Suppressor macrophage treated with lipopolysaccharide for 4 hours (primary cell): ENCODE measurements at regions not wholly inside any gene's neighbourhood (a gene's known extent, or its start where the extent isn't known, plus 50 kb on each side); places are given as distances from the start of the nearest gene placed in this dataset.

Experiments used
- DNase-seq: peaks from one replicate; pipeline ENCODE4 v3.0.0-alpha.2; 2020

DNA sequence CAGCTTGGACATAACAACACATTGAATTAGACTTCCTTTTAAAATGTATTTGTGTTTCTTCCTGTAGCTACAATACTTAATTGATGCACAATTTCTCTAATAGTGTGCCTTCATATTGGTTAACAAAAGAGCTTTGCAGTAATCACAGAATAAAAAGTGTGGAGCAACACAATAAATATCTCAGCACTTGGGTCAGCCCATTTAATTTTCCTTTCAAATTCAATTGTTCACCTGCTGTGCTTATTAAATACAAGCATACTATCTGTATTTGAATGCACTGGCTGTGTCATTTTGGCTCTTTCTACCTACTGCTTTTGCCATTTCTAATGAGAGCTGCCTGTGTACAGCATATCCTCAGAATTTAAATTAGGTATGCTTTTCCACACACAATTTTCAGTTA lies 1641.3 kb upstream of the SLC39A10 start:
- no peak for DNase-seq

DNA sequence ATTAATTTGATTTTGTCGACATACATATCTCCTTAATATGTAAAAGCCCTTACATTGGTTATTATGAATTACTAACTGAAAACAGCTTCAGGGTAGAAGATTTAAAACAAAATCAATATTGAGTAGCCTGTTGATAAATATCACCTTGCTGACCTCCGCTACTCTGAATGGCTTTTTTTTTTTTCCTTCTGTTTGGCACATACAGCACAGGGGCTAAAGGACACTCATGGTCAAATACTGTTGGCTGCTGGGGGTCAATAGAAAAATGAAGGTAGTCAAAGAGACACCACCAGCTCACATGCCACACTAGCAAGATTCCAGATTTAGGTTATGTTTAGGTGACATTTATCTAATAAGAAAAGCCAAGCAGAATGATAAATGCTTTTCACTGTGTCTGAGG lies 1642.4 kb upstream of the SLC39A10 start:
- DNase-seq, result no peak

DNA sequence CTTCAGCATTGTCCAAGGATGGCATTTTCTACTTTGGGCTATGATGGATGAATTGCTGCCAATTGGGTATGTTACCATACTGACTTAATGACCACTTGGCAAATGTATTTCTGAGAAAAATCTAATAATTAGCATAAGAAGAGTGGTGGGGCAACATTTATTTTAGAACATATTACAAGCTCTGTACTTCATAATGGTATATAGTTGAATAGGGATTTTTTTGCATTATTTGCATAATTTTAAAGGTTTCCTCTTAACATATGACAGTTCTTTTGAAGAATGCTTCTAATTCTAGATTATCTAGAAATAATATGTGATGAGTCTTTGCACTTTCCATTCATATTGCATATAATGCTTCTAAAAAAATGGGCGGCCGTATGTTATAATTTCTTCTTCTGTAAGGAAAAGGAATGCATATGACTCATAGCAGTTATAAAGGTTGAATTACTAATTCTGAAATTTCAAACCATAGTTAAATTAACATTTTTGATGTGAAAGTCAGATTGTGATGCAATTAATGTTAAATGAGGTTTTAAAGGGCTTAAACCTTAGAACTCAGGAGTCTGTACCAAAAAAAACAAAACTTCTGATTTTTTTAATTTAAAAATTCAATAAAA lies 1652.3 kb upstream of the SLC39A10 start:
- DNase-seq, result no peak

DNA sequence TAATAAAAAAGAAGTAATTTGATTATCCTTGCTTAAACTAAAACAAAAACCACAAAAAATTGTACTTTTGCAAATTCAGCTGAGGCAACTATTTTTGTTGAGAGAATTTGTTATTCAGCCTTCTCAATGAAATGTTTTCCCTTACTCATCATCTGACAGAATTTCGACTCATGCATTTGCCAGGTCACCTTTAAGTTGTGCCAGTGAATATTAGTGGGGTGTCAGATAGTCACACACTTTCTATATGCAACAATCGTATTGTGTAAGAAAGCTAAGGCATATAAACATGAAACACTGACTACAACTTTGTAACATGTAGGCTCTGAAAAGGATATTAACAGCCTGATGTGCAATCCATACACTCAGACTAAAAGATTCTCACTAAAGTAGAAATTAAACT lies 1653.1 kb upstream of the SLC39A10 start:
- no peak for DNase-seq

DNA sequence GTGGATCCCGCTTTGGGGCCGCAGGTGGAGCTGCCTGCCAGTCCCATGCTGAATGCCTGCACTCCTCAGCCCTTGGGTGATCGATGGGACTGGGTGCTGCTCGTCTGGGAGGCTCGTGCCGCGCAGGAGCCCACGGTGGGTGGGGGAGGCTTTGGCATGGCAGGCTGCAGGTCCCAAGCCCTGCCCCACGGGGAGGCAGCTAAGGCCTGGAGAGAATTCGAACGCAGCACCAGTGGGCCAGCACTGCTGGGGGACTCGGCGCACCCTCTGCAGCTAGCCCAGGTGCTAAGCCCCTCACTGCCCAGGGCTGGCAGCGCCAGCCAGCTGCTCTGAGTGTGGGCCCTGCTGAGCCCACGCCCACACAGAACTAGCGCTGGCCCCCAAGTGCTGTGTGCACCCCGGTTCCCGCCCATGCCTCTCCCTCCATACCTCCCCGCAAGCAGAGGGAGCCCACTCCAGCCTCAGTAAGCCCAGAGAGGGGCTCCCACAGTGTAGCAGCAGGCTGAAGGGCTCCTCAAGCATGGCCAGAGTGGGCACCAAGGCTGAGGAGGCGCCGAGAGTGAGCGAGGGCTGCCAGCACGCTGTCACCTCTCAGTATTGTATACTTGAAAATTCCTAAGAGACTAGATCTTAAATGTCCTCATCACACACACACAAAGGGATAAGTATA lies 1654.2 kb upstream of the SLC39A10 start:
- DNase-seq, result no peak

DNA sequence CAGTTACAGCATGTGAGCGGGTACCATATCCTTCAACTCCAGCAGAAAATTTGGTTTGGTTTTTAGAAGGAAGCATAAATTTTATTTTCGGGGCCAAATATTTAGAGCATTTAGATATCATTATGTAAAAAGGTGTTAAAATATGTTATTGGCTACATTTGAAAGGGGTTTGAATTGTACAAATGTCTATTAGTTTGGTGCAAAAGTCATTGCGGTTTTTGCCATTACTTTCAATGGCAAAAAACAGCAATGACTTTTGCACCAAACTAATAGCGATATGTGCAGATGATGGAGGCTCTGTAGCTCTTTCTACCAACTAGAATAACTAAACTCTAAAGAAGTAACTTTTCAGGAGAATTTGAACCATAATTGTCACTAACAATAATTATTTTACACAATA lies 1666.2 kb upstream of the SLC39A10 start:
- DNase-seq, result no peak

DNA sequence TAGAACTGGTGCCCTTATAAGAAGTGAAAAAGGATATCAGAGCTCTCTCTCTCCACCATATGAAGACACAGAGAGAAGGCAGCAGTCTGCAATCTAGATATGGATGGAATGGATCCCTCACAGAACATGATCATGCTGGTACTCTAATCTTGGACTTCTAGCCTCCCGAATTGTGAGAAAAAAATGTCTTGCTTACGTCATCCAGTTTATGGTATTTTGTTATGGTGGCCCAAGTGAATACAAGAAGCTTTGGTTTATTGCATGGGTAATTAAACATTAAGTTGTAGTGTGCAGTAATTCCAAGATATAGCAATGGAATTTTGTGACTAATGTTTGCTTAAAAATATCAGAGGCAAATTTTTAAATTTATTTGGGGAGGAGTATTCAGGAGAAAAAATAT lies 1667.4 kb upstream of the SLC39A10 start:
- no peak for DNase-seq

DNA sequence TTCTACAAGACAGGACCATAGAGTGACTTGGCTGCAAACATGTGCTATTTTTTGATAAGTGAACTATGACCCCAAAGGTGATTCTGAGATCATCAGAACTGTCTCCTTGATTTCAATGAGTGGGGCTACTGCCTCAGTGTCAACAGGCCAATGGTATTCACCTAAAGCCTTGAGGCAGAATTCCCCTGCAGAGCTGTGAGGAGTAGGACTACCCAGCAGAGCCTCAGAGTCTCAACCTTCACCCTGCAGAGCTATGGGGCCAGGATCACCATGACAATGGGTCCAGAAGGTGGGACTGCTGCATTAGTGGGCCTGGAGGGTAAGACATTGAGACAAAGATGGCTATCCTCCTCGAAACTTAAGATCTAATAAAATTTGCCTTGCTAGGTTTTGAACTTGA lies 1668.2 kb upstream of the SLC39A10 start:
- no peak for DNase-seq

DNA sequence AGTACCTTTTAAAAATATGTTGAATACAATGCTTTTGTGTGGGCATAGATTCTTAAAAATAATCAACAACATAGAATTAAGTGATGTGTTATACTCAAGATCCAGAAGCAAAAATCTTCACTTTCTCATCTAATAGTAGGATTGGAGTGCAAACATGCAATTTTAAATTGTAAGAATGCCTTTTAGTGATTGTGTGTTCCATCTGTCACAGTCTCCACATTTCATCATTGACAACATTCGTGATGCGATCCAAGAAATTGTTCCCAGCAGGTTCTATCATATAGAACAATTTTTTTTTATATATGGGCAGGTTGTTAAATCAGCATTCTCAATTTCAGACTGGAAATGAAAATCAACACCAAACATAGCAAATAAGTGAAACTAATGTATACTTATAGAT lies 1671.8 kb upstream of the SLC39A10 start:
- DNase-seq, result no peak

DNA sequence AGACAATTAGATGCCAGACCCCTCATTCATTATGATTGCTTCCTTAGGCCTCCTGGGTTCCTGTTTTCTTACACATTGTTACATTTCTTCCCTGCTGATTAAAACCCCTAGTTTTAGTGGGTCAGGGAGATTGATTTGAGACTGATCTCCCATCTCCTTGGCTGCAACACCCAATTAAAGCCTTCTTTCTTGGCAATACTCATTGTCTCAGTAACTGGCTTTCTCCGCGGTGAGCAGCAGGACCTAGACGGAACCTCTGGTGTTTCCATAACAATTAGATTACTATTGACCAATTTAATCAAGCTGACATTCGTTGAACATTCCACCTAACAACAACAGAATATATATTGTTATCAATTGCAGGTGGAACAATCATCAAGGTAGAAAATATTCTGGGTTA lies 1676.4 kb upstream of the SLC39A10 start:
- no peak for DNase-seq

DNA sequence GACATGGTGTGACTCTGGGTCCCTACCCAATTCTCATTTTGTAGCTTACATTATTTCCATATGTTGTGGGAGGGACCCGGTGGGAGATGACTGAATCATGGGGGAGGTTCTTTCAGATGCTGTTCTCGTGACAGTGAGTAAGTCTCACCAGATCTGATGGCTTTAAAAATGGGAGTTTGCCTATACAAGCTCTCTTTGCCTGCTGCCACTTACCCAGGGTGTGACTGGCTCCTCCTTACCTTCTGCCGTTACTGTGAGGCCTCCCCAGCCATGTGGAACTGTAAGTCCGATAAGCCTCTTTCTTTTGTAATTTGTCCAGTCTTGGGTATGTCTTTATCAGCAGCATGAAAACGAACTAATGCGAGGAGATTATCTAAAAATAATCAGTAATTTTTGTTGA lies 1683.2 kb upstream of the SLC39A10 start:
- no peak for DNase-seq

DNA sequence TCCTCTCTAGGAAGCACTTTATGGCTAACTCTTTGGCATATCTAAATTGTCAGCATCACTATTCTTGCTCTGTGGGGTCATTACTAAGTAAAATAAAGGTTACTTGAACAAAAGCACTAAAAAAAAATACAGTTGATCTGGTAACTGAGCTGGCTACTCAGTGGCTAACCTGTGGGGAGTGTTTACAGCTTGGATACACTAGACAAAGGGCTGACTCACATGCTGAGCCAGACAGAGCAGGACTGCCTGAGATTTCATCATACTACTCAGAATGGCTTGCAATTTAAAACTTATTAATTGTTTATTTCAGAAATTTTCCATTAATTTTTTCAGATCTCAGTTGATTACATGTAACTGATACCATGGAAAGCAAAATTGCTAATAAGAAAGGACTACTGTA lies 1690.4 kb upstream of the SLC39A10 start:
- no peak for DNase-seq

DNA sequence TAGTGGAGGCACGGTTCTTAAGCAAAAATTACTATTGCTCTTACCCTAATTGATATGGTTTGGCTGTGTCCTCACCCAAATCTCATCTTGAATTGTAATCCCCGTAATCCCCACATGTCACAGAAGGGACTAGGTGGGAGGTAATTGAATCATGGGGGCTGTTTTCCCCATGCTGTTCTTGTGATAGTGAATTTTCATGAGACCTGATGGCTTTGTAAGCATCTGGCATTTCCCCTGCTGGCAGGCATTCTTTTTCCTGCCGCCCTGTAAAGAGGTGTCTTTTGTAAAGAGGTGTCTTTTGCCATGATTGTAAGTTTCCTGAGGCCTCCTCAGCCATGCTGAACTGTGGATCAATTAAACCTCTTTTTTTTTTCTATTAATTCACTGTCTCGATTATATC lies 1691.8 kb upstream of the SLC39A10 start:
- DNase-seq, result no peak

DNA sequence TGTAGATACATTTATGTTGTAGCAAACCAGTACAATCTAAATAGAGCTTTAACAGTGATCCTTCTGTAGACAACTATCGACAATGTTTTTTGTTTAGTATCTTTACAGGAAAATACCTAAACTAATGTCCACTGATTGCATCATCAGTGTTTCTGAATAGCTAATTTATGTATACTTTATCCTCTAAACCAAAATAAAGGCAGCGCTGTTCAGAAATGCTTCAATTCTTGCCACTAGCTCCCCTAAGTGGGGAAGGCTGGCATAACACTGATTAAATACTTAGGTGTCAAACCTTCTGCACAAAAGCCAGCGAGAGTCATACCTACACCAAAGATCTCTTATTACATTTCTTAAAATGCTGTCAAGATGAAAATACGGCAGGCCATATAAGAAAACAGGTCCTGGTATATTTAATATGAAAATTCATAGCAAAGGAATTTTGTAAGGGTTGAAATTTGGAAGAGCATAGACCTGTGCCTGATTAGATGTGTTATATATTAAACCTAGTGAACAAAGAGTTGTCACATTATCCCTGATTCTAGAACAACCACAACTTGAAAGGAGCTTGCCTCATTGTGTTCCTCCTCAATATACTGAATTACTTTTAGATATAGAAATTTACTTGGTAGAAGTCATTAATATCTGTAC lies 1693.4 kb upstream of the SLC39A10 start:
- peak; percentile 1 for DNase-seq

DNA sequence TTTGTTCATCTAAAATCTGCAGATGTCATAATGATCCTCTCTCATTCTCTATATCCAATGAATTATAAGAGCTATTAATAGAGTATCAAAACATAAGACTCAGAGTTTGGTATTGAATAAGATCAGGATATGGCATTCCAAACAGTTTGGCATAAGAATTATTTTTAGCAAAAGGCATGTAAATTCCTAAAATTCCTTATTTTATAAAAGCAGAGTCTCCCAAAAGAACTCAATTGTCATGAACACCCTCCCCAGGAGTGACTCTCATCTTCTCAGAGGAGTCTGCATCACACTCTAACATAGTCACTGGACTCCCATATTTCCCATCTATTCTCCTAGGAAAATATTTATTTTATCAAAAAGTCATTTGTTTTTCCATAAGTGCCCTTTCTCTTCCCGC lies 1710.2 kb upstream of the SLC39A10 start:
- no peak for DNase-seq

DNA sequence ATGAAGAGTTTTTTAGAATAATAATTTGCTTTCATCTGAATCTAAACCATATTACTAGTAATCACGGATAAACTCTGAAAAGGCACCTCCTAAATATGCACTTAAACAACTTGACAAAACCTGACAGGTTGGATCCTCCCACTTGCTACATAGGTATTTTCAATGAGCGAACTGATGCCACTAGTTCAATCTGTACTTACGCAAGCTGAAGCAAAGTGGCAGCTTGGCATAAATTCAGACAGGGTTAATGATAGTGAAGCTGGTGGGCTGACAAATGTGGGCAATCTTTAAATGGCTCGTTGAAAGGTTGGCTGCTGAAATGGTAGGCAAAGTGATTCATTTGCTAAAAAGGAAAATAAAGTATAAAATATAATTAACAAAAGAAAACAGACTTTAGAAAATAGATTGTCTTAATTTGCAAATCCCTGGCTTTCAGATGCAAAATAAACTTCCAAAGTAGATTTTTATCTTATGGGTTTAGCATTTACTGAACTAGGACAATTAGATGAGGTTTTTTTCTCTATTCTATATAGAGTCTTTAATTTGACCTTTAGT lies 1713.5 kb upstream of the SLC39A10 start:
- no peak for DNase-seq

DNA sequence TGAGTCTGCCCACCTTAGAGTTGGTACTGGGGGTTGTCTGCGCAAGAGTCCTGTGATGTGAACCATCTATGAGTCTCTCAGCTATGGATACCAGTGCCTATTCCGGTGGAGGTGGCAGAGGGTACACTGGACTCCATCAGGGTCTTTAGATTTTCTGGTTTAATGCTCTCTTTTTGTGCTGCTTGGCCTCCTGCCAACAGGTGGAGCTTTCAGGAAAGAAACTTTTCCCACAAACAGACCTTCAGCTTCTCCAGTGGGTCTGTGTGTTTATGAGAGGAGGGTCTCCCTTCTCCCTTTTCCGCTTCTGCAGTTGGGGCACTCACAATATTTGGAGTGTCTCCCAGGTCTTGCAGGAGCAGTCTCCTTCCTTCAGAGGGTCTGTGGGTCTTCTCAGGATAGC lies 1721.9 kb upstream of the SLC39A10 start:
- no peak for DNase-seq

DNA sequence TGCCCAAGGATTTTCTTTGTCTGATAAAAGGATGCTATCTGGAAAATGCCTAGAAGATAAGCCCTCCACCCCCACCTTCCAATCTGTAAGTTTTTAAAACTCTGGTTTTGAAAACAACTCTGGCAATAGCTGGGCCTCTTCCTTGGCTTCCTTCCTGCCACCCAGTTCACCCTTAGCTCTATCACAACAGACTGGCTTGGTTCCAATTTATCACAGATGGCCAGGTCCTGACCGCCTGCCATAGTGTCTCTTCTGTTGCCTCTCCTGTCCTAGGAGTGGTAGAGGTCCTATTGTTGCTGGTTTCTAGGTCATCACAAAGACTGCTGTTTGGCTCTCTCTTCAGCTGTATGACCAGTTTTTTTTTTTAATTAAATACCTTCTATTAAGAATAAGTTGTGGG lies 1727.9 kb upstream of the SLC39A10 start:
- no peak for DNase-seq

DNA sequence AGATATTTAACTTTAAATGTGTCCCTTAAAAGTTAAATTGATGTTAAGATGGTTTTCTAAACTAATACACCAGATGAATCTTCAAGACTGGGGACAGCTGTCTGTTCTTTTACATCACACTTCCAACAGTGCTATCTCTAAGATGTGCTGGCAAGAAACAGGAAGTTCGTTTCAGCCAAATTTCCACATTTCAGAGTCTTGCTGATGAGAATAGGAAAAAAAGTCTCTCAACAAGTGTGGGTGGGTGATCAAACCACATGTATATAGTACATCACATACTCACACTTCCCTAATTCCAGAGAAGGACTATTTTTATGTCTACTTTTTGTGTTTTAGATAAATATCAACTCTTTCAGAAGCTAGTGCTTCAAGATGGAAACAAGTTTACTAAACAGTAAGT lies 1712.8 kb upstream of the TMEFF2 start:
- DNase-seq, result peak; percentile 47

DNA sequence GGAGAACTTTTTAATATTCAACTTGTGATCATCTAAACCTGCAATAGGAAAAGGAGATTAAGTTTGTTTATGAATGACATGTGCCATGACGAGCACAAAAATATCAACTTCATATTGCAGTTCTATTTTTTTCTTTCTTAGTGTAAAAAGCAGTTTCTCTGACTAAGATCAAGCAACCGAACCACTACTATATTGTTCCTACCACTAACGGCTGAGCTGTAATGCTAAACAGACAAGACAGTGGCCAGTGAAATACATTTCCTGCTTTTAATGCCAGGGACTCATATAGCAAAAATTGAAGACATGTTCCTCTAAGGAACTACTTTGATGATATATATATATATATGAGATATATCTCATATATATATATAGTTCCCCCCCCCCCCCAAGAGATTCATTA lies 1705.6 kb upstream of the TMEFF2 start:
- DNase-seq, result no peak

DNA sequence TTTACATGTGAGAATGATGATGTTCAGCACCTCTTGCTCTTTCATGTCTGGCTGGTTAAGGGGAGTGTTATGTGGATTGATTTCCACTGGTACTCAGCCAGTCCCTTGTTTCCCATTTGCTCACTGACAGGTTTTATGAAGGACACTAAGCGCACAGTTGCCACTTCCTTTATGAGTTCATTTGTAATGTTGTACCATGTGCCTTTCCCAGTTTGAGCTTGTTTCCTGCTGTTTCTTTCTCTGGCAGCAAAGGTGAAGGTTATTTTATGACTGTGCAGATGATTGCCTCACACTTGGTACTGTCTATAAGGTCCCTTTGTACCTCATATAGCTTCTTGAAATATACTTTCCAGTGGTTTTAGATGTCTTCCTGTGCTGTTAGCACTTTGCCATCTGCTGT lies 1700.5 kb upstream of the TMEFF2 start:
- DNase-seq, result no peak

DNA sequence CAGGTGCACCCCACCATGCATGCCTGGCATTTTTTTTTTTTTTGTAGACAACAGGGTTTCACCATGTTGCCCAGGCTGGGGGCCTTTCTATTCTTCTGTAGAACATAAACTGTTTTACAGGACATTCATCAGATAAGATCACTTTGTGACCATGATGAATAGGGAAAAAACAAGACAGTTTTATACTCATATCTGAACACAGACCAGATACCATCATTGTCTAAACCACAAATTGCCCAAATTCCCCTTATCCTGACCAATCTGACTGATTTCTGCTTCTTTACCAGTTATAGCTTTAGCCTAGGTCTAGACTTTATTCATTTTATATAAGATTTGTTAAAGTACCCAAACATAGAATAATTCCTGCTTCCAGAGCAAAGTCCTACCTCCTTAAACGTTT lies 1699.3 kb upstream of the TMEFF2 start:
- no peak for DNase-seq

DNA sequence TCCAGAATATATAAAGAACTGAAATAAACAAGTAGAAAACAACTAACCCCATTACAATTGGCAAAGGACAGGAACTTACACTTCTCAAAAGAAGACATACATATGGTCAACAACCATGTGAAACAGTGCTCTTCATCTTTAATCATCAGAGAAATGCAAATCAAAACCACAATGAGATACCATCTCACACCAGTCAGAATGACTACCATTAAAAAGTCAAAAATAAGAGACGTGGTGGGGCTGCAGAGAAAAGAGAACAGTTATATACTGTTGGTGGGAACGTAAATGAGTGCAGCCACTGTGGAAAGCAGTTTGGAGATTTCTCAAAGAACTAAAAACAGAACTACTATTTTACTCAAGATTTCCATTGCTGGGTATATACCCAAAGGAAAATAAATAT lies 1696.3 kb upstream of the TMEFF2 start:
- DNase-seq, result no peak

DNA sequence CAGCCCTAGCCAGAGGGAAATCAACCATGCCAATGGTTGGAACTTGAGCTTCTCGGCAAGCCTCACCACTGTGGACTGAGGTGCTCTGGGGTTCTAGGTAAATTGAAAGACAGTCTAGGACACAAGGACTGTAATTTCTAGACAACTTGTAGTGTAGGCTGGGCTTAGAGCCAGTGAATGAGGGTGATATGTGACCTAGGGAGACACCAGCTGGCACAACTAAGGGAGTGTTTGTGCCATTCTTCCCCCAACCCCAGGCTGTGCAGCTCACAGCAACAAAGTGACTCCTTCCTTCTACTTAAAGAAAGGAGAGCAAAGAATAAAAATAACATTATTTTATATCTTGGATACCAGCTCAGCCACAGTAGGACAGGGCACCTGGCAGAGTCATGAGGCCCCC lies 1690.7 kb upstream of the TMEFF2 start:
- no peak for DNase-seq

DNA sequence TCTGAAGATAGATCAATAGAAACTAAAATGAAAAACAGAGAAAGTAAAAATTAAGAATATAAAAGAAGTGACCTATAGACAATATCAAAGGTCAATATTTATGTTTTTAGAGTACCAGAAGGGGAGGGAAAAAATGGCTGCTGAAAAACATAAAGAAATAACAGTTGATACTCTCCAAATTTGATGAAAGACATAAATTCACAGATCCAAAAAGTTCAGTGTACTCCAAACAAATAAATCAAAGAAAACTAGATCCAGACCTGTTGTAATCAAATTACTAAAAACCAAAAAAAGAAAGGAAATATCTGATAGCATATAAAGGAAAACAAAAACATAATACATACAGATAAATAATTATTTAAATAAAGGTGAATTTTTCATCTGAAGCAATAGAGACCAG lies 1689.1 kb upstream of the TMEFF2 start:
- DNase-seq, result no peak
